GM23338 (cell line): ENCODE measurements at regions not wholly inside any gene's neighbourhood (a gene's known extent, or its start where the extent isn't known, plus 50 kb on each side); places are given as distances from the start of the nearest gene placed in this dataset.

Experiments used
- ATAC-seq: fragments of 200-7000 bp; cut with Tn5 transposase; 3 replicates; pipeline ENCODE4 v1.9.1; 2020
- DNase-seq: peaks from one replicate; pipeline ENCODE4 v3.0.0-alpha.2; 2015; ENCODE audit warnings: low spot score
- H2AFZ ChIP-seq: fragments of 200-600 bp; sonication (generic); 2 replicates; pipeline ENCODE4 v1.8.0; 2016; ENCODE audit warnings: antibody characterized with exemption, mild to moderate bottlenecking, moderate library complexity
- H3F3A ChIP-seq: fragments of 200-600 bp; sonication (generic); replicated peaks from 2 replicates; pipeline ENCODE4 v1.8.0; 2017; ENCODE audit warnings: antibody characterized with exemption, mixed run types, low read depth
- H3K27ac ChIP-seq: fragments of 200-600 bp; sonication (generic); 2 replicates; pipeline ENCODE4 v1.6.1; 2016; ENCODE audit warnings: low read depth
- H3K27me3 ChIP-seq: fragments of 200-600 bp; sonication (generic); 2 replicates; pipeline ENCODE4 v1.8.0; 2016; ENCODE audit warnings: mild to moderate bottlenecking, mixed run types, moderate library complexity; ENCODE audit not compliant: insufficient read depth
- H3K36me3 ChIP-seq: fragments of 200-600 bp; sonication (generic); 2 replicates; pipeline ENCODE4 v1.8.0; 2016; ENCODE audit warnings: mild to moderate bottlenecking; ENCODE audit not compliant: insufficient read depth
- H3K4me1 ChIP-seq: fragments of 200-600 bp; sonication (generic); 2 replicates; pipeline ENCODE4 v1.8.0; 2016; ENCODE audit warnings: mild to moderate bottlenecking, moderate library complexity; ENCODE audit not compliant: insufficient read depth
- H3K4me2 ChIP-seq: fragments of 200-600 bp; sonication (generic); 2 replicates; pipeline ENCODE4 v1.7.1; 2017; ENCODE audit warnings: mixed run types
- H3K4me3 ChIP-seq: fragments of 200-600 bp; sonication (generic); 2 replicates; pipeline ENCODE4 v1.6.1; 2016; ENCODE audit warnings: mixed run types
- H3K79me2 ChIP-seq: fragments of 200-600 bp; sonication (generic); replicated peaks from 2 replicates; pipeline ENCODE4 v1.8.0; 2017; ENCODE audit warnings: mild to moderate bottlenecking; ENCODE audit not compliant: insufficient read depth
- H3K9me2 ChIP-seq: fragments of 200-600 bp; sonication (generic); 2 replicates; pipeline ENCODE4 v1.8.0; 2017; ENCODE audit not compliant: insufficient read depth
- H4K20me1 ChIP-seq: fragments of 200-600 bp; sonication (generic); replicated peaks from 2 replicates; pipeline ENCODE4 v1.8.0; 2017; ENCODE audit warnings: mild to moderate bottlenecking; ENCODE audit not compliant: insufficient read depth
- H3K27ac Mint-ChIP-seq: 2 replicates; pipeline ENCODE4 v1.8.0; 2020; ENCODE audit warnings: inconsistent platforms, mild to moderate bottlenecking, moderate library complexity, mixed read lengths
- H3K27me3 Mint-ChIP-seq: 3 replicates; pipeline ENCODE4 v1.8.0; 2022; ENCODE audit warnings: low read depth, mild to moderate bottlenecking, moderate library complexity, mixed read lengths, inconsistent platforms; ENCODE audit not compliant: insufficient read depth, poor library complexity
- H3K36me3 Mint-ChIP-seq: 3 replicates; pipeline ENCODE4 v1.8.0; 2021; ENCODE audit warnings: low read depth, mild to moderate bottlenecking, inconsistent platforms, moderate library complexity, mixed read lengths
- H3K4me1 Mint-ChIP-seq: 3 replicates; pipeline ENCODE4 v1.8.0; 2020; ENCODE audit warnings: mild to moderate bottlenecking, inconsistent platforms, mixed read lengths
- H3K4me3 Mint-ChIP-seq: 3 replicates; pipeline ENCODE4 v1.8.0; 2021; ENCODE audit warnings: moderate library complexity, mild to moderate bottlenecking, inconsistent platforms, mixed read lengths
- H3K9me3 Mint-ChIP-seq: 3 replicates; pipeline ENCODE4 v1.8.0; 2020; ENCODE audit warnings: moderate library complexity, mild to moderate bottlenecking, inconsistent platforms, mixed read lengths
- CREB1 ChIP-seq: fragments of 250-450 bp; sonication (Bioruptor Pico); IDR thresholded peaks from 2 replicates; pipeline ENCODE4 v1.5.0; 2020; ENCODE audit warnings: low read depth, mild to moderate bottlenecking, moderate library complexity
- EZH2 ChIP-seq: fragments of 200-600 bp; sonication (generic); IDR thresholded peaks from one replicate; pipeline ENCODE4 v1.8.0; 2017; ENCODE audit warnings: antibody characterized with exemption, mild to moderate bottlenecking, low read depth; ENCODE audit not compliant: unreplicated experiment
- EZH2phosphoT487 ChIP-seq: fragments of 200-600 bp; sonication (generic); IDR thresholded peaks from one replicate; pipeline ENCODE4 v1.8.1; 2018; ENCODE audit warnings: antibody characterized with exemption; ENCODE audit not compliant: unreplicated experiment
- JUNB ChIP-seq: IDR thresholded peaks from one replicate; pipeline ENCODE4 v1.6.1; 2016; ENCODE audit warnings: antibody characterized with exemption; ENCODE audit not compliant: unreplicated experiment
- NANOG ChIP-seq: IDR thresholded peaks from 2 replicates; pipeline ENCODE4 v1.6.1; 2016; ENCODE audit warnings: antibody characterized with exemption, borderline replicate concordance
- POLR2AphosphoS5 ChIP-seq: IDR thresholded peaks from 2 replicates; pipeline ENCODE4 v1.6.1; 2016; ENCODE audit warnings: antibody characterized with exemption, low read depth
- STAT1 ChIP-seq: IDR thresholded peaks from one replicate; pipeline ENCODE4 v1.6.1; 2016; ENCODE audit warnings: antibody characterized with exemption; ENCODE audit not compliant: unreplicated experiment
- ZNF114 ChIP-seq: fragments of 250-450 bp; sonication (Bioruptor Pico); IDR thresholded peaks from 2 replicates; pipeline ENCODE4 v1.5.0; 2020; ENCODE audit warnings: mild to moderate bottlenecking, moderate library complexity
- ZNF331 ChIP-seq: fragments of 250-450 bp; sonication (Bioruptor Pico); IDR thresholded peaks from 2 replicates; pipeline ENCODE4 v1.5.0; 2020; ENCODE audit warnings: low read depth, mild to moderate bottlenecking, moderate library complexity
- TF ChIP-seq, protein P1 (sequence below): IDR thresholded peaks from 2 replicates; pipeline ENCODE4 v1.6.1; 2016; ENCODE audit warnings: antibody characterized with exemption
- TF ChIP-seq, protein P2 (sequence below), 2 experiments: fragments of 200-600 bp in 1 of 2; sonication (generic) in 1 of 2; conservative IDR thresholded peaks; 2 replicates each; pipeline versions ENCODE4 v1.5.1 to v1.6.1; 2016 to 2017; ENCODE audit warnings: antibody characterized with exemption in 2 of 2, low read depth in 2 of 2, mild to moderate bottlenecking in 2 of 2, moderate library complexity in 1 of 2
- TF ChIP-seq, protein P3 (sequence below): fragments of 250-450 bp; sonication (Bioruptor Pico); IDR thresholded peaks from 2 replicates; pipeline ENCODE4 v1.5.0; 2020; ENCODE audit warnings: mild to moderate bottlenecking, moderate library complexity
- TF ChIP-seq, protein P4 (sequence below): IDR thresholded peaks from one replicate; pipeline ENCODE4 v1.6.1; 2018; ENCODE audit warnings: antibody characterized with exemption; ENCODE audit not compliant: unreplicated experiment

DNA sequence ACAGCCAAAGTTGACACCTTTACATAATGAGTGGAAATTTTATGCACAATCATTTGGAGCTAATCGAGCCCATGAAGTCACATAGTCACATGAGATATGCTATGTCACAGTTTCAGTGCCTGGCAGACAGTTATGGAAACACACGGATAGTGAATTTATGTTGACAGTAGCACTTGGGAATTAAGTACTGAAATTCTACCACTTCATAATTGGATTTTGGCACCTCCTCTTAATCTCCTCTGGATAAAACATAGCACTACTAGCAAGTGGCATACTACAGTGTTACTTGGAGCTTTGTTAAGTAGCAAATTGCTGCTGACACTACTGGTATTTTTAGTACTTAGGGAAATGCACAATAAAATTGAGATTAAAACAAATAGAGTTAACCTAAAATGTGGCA, 1679.4 kb downstream of the OTOL1 start:
- Histone ChIP-seq H3K36me3 (no peaks in the 10 kb centered on the region), H3F3A (no peaks in the 10 kb centered on the region), H3K79me2 (no peaks in the 10 kb centered on the region), H3K27ac (no peak overlapping the region), H3K27me3 (no peaks in the 10 kb centered on the region), H3K4me3 (no peak overlapping the region), H2AFZ (no peak overlapping the region), H3K4me2 (no peak overlapping the region), H3K4me1 (no peaks in the 10 kb centered on the region), H3K9me2 (no peaks in the 10 kb centered on the region), H4K20me1 (no peaks in the 10 kb centered on the region)
- DNase-seq (no peak), ATAC-seq (no peak)
- no peak overlapping the region for H3K4me3 Mint-ChIP-seq
- TF ChIP-seq ZNF114 (no peak), EZH2 (no peak), ZNF331 (CRISPR knock-in tag) (no peak), STAT1 (no peak), JUNB (no peak), NANOG (no peak), EZH2phosphoT487 (no peak), CREB1 (CRISPR knock-in tag) (no peak), POLR2AphosphoS5 (no peak)
- TF ChIP-seq, protein P1, sequence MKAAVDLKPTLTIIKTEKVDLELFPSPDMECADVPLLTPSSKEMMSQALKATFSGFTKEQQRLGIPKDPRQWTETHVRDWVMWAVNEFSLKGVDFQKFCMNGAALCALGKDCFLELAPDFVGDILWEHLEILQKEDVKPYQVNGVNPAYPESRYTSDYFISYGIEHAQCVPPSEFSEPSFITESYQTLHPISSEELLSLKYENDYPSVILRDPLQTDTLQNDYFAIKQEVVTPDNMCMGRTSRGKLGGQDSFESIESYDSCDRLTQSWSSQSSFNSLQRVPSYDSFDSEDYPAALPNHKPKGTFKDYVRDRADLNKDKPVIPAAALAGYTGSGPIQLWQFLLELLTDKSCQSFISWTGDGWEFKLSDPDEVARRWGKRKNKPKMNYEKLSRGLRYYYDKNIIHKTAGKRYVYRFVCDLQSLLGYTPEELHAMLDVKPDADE: no peak
- TF ChIP-seq, protein P2, sequence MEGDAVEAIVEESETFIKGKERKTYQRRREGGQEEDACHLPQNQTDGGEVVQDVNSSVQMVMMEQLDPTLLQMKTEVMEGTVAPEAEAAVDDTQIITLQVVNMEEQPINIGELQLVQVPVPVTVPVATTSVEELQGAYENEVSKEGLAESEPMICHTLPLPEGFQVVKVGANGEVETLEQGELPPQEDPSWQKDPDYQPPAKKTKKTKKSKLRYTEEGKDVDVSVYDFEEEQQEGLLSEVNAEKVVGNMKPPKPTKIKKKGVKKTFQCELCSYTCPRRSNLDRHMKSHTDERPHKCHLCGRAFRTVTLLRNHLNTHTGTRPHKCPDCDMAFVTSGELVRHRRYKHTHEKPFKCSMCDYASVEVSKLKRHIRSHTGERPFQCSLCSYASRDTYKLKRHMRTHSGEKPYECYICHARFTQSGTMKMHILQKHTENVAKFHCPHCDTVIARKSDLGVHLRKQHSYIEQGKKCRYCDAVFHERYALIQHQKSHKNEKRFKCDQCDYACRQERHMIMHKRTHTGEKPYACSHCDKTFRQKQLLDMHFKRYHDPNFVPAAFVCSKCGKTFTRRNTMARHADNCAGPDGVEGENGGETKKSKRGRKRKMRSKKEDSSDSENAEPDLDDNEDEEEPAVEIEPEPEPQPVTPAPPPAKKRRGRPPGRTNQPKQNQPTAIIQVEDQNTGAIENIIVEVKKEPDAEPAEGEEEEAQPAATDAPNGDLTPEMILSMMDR (conservative IDR thresholded peaks at IDR 0.05; ENCODE audit: low read depth in 2 of 2): no peak
- TF ChIP-seq, protein P3, sequence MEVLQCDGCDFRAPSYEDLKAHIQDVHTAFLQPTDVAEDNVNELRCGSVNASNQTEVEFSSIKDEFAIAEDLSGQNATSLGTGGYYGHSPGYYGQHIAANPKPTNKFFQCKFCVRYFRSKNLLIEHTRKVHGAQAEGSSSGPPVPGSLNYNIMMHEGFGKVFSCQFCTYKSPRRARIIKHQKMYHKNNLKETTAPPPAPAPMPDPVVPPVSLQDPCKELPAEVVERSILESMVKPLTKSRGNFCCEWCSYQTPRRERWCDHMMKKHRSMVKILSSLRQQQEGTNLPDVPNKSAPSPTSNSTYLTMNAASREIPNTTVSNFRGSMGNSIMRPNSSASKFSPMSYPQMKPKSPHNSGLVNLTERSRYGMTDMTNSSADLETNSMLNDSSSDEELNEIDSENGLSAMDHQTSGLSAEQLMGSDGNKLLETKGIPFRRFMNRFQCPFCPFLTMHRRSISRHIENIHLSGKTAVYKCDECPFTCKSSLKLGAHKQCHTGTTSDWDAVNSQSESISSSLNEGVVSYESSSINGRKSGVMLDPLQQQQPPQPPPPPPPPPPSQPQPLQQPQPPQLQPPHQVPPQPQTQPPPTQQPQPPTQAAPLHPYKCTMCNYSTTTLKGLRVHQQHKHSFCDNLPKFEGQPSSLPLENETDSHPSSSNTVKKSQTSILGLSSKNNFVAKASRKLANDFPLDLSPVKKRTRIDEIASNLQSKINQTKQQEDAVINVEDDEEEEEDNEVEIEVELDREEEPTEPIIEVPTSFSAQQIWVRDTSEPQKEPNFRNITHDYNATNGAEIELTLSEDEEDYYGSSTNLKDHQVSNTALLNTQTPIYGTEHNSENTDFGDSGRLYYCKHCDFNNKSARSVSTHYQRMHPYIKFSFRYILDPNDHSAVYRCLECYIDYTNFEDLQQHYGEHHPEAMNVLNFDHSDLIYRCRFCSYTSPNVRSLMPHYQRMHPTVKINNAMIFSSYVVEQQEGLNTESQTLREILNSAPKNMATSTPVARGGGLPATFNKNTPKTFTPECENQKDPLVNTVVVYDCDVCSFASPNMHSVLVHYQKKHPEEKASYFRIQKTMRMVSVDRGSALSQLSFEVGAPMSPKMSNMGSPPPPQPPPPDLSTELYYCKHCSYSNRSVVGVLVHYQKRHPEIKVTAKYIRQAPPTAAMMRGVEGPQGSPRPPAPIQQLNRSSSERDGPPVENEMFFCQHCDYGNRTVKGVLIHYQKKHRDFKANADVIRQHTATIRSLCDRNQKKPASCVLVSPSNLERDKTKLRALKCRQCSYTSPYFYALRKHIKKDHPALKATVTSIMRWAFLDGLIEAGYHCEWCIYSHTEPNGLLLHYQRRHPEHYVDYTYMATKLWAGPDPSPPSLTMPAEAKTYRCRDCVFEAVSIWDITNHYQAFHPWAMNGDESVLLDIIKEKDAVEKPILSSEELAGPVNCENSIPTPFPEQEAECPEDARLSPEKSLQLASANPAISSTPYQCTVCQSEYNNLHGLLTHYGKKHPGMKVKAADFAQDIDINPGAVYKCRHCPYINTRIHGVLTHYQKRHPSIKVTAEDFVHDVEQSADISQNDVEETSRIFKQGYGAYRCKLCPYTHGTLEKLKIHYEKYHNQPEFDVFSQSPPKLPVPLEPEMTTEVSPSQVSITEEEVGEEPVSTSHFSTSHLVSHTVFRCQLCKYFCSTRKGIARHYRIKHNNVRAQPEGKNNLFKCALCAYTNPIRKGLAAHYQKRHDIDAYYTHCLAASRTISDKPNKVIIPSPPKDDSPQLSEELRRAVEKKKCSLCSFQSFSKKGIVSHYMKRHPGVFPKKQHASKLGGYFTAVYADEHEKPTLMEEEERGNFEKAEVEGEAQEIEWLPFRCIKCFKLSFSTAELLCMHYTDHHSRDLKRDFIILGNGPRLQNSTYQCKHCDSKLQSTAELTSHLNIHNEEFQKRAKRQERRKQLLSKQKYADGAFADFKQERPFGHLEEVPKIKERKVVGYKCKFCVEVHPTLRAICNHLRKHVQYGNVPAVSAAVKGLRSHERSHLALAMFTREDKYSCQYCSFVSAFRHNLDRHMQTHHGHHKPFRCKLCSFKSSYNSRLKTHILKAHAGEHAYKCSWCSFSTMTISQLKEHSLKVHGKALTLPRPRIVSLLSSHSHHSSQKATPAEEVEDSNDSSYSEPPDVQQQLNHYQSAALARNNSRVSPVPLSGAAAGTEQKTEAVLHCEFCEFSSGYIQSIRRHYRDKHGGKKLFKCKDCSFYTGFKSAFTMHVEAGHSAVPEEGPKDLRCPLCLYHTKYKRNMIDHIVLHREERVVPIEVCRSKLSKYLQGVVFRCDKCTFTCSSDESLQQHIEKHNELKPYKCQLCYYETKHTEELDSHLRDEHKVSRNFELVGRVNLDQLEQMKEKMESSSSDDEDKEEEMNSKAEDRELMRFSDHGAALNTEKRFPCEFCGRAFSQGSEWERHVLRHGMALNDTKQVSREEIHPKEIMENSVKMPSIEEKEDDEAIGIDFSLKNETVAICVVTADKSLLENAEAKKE: no peak
- TF ChIP-seq, protein P4, sequence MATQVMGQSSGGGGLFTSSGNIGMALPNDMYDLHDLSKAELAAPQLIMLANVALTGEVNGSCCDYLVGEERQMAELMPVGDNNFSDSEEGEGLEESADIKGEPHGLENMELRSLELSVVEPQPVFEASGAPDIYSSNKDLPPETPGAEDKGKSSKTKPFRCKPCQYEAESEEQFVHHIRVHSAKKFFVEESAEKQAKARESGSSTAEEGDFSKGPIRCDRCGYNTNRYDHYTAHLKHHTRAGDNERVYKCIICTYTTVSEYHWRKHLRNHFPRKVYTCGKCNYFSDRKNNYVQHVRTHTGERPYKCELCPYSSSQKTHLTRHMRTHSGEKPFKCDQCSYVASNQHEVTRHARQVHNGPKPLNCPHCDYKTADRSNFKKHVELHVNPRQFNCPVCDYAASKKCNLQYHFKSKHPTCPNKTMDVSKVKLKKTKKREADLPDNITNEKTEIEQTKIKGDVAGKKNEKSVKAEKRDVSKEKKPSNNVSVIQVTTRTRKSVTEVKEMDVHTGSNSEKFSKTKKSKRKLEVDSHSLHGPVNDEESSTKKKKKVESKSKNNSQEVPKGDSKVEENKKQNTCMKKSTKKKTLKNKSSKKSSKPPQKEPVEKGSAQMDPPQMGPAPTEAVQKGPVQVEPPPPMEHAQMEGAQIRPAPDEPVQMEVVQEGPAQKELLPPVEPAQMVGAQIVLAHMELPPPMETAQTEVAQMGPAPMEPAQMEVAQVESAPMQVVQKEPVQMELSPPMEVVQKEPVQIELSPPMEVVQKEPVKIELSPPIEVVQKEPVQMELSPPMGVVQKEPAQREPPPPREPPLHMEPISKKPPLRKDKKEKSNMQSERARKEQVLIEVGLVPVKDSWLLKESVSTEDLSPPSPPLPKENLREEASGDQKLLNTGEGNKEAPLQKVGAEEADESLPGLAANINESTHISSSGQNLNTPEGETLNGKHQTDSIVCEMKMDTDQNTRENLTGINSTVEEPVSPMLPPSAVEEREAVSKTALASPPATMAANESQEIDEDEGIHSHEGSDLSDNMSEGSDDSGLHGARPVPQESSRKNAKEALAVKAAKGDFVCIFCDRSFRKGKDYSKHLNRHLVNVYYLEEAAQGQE: no peak
- H3K27me3 Mint-ChIP-seq: no peaks in the 10 kb centered on the region
- H3K9me3 Mint-ChIP-seq: no peaks in the 10 kb centered on the region
- H3K27ac Mint-ChIP-seq: no peak overlapping the region
- no peaks in the 10 kb centered on the region for H3K4me1 Mint-ChIP-seq
- H3K36me3 Mint-ChIP-seq: peaks cover 4% of the 10 kb centered on the region; the same call in 1 of the 3 replicates
